ENCODE measurements at regions not wholly inside any gene's neighbourhood (a gene's known extent, or its start where the extent isn't known, plus 50 kb on each side); places are given as distances from the start of the nearest gene placed in this dataset.

GRCh38 chr6:122077603-122078002, 321.8 kb upstream of the HSF2 start:
- ChIA-PET POLR2A (ENCODE audit: low non-redundant PET) (no interaction called here), CTCF (no interaction called here)
- TF ChIP-seq CTCF (conservative IDR thresholded peaks at IDR 0.05; ENCODE audit: low read depth): no peak
- no peak overlapping the region for H3K27ac ChIP-seq
- DNase-seq (ENCODE audit: low spot score): no peak

GRCh38 chr6:122078481-122078880, 321.0 kb upstream of the HSF2 start:
- TF ChIP-seq CTCF (conservative IDR thresholded peaks at IDR 0.05; ENCODE audit: low read depth): no peak
- H3K27ac ChIP-seq: no peak overlapping the region
- POLR2A ChIA-PET (ENCODE audit: low non-redundant PET): no interaction called here
- CTCF ChIA-PET: no interaction called here
- no peak for DNase-seq (ENCODE audit: low spot score)

GRCh38 chr6:122079916-122080315, 319.5 kb upstream of the HSF2 start:
- no peak for TF ChIP-seq CTCF (conservative IDR thresholded peaks at IDR 0.05; ENCODE audit: low read depth)
- ChIA-PET POLR2A (ENCODE audit: low non-redundant PET) (no interaction called here), CTCF (no interaction called here)
- no peak overlapping the region for H3K27ac ChIP-seq
- no peak for DNase-seq (ENCODE audit: low spot score)

GRCh38 chr6:122081921-122082320, 317.5 kb upstream of the HSF2 start:
- CTCF ChIA-PET: no interaction called here
- POLR2A ChIA-PET (ENCODE audit: low non-redundant PET): no interaction called here
- no peak for DNase-seq (ENCODE audit: low spot score)
- no peak for TF ChIP-seq CTCF (conservative IDR thresholded peaks at IDR 0.05; ENCODE audit: low read depth)
- no peak overlapping the region for H3K27ac ChIP-seq

GRCh38 chr6:122082370-122082769, 317.1 kb upstream of the HSF2 start:
- DNase-seq (ENCODE audit: low spot score): no peak
- no peak for TF ChIP-seq CTCF (conservative IDR thresholded peaks at IDR 0.05; ENCODE audit: low read depth)
- ChIA-PET POLR2A (ENCODE audit: low non-redundant PET) (no interaction called here), CTCF (no interaction called here)
- H3K27ac ChIP-seq: no peak overlapping the region

- DNase-seq (ENCODE audit: low spot score): no peak
- no peak overlapping the region for H3K27ac ChIP-seq
- no peak for TF ChIP-seq CTCF (conservative IDR thresholded peaks at IDR 0.05; ENCODE audit: low read depth)
- POLR2A ChIA-PET (ENCODE audit: low non-redundant PET): no interaction called here
- CTCF ChIA-PET: interaction anchor here (0.6 kb wide), 1 partner anchor 835 kb away, joined by 3 read pairs; no protein-coding TSS in a partner anchor
Measured at GRCh38 chr6:122092366-122092765, 307.1 kb upstream of the HSF2 start.

- TF ChIP-seq CTCF (conservative IDR thresholded peaks at IDR 0.05; ENCODE audit: low read depth): no peak
- no peak overlapping the region for H3K27ac ChIP-seq
- POLR2A ChIA-PET (ENCODE audit: low non-redundant PET): no interaction called here
- CTCF ChIA-PET: no interaction called here
- DNase-seq (ENCODE audit: low spot score): no peak
Measured at GRCh38 chr6:122098201-122098678, 301.2 kb upstream of the HSF2 start.

Data from RWPE1 (cell line).